B cell (primary cell): ENCODE measurements at regions not wholly inside any gene's neighbourhood (a gene's known extent, or its start where the extent isn't known, plus 50 kb on each side); places are given as distances from the start of the nearest gene placed in this dataset.

Experiments
- ATAC-seq: fragments of 200-7000 bp; cut with Tn5 transposase; one replicate; pipeline ENCODE4 v1.10.0; 2021; ENCODE audit warnings: low read depth, mild to moderate bottlenecking, moderate number of reproducible peaks, moderate library complexity
- CTCF ChIA-PET: fragments of 350-600 bp; sonication (Branson Sonifier 250); formaldehyde crosslinking; loops from one replicate; lab custom pipeline; 2021; ENCODE audit warnings: antibody characterized with exemption, inconsistent platforms; lab: Charles Lee
- POLR2A ChIA-PET: fragments of 350-600 bp; sonication (Branson Sonifier 250); formaldehyde crosslinking; loops from one replicate; lab custom pipeline; 2021; ENCODE audit warnings: antibody characterized with exemption; lab: Charles Lee
- DNase-seq: peaks from one replicate; pipeline ENCODE4 v3.0.0; 2013
- H2AFZ ChIP-seq: 2 replicates; pipeline ENCODE4 v1.6.1; 2012; ENCODE audit warnings: mild to moderate bottlenecking, low read depth, low read length; ENCODE audit not compliant: insufficient read depth, poor library complexity, severe bottlenecking
- H3K27ac ChIP-seq, 2 donors: 1 replicate in 1 of 2; 2 replicates in 1 of 2; pipeline ENCODE4 v1.5.1; 2012 to 2013; ENCODE audit warnings: low read length in 2 of 2, mild to moderate bottlenecking in 2 of 2, moderate library complexity in 1 of 2
- H3K27me3 ChIP-seq, 4 experiments: fragments of 200-600 bp in 1 of 4; sonication (generic) in 1 of 4; replicated peaks in 1 of 4; 1 replicate in 2 of 4; 2 replicates in 2 of 4; pipeline versions ENCODE4 v1.6.1 to v1.7.0; 2013 to 2016; ENCODE audit warnings: low read length in 3 of 4, mild to moderate bottlenecking in 2 of 4, mixed read lengths in 1 of 4, moderate library complexity in 1 of 4; ENCODE audit not compliant: insufficient read depth in 4 of 4, control insufficient read depth in 3 of 4; ENCODE audit errors: control extremely low read depth in 1 of 4
- H3K36me3 ChIP-seq, 2 experiments: replicated peaks in 1 of 2; 1 replicate in 1 of 2; 2 replicates in 1 of 2; pipeline versions ENCODE4 v1.6.1 to v1.7.1; 2013; ENCODE audit warnings: low read length in 1 of 2; ENCODE audit not compliant: insufficient read depth in 2 of 2, control insufficient read depth in 1 of 2; ENCODE audit errors: control extremely low read depth in 1 of 2, extremely low read depth in 1 of 2
- H3K4me1 ChIP-seq, 2 donors: fragments of 200-600 bp in 1 of 2; sonication (generic) in 1 of 2; 1 replicate in 1 of 2; 2 replicates in 1 of 2; pipeline versions ENCODE4 v1.5.1 to v1.6.1; 2013 to 2017; ENCODE audit warnings: low read length in 2 of 2; ENCODE audit not compliant: control insufficient read depth in 2 of 2, insufficient read depth in 2 of 2
- H3K4me2 ChIP-seq: replicated peaks from 2 replicates; pipeline ENCODE3; 2012; ENCODE audit warnings: mild to moderate bottlenecking, low read depth, low read length; ENCODE audit not compliant: poor library complexity, severe bottlenecking
- H3K4me3 ChIP-seq, 5 experiments: fragments of 200-600 bp in 1 of 5; sonication (generic) in 1 of 5; 1 replicate in 3 of 5; 2 replicates in 2 of 5; pipeline versions ENCODE4 v1.5.1 to v1.7.0; 2011 to 2016; ENCODE audit warnings: low read length in 4 of 5, mild to moderate bottlenecking in 4 of 5, low read depth in 2 of 5, control low read depth in 1 of 5, moderate library complexity in 1 of 5; ENCODE audit not compliant: insufficient read depth in 1 of 5; ENCODE audit errors: control extremely low read depth in 1 of 5, extremely low read depth in 1 of 5
- H3K79me2 ChIP-seq: fragments of 200-600 bp; sonication (generic); one replicate; pipeline ENCODE4 v1.6.0; 2016; ENCODE audit warnings: low read length; ENCODE audit not compliant: control insufficient read depth, insufficient read depth
- H3K9ac ChIP-seq: fragments of 200-600 bp; sonication (generic); 2 replicates; pipeline ENCODE4 v1.6.1; 2017; ENCODE audit warnings: mild to moderate bottlenecking, low read length, moderate library complexity
- H3K9me3 ChIP-seq, 3 donors: one replicate each; pipeline versions ENCODE4 v1.6.1 to v1.7.1; 2013; ENCODE audit warnings: low read length in 2 of 3; ENCODE audit not compliant: control insufficient read depth in 2 of 3, insufficient read depth in 1 of 3; ENCODE audit errors: control extremely low read depth in 1 of 3
- H4K20me1 ChIP-seq: 2 replicates; pipeline ENCODE4 v1.6.0; 2012; ENCODE audit warnings: mild to moderate bottlenecking, low read length; ENCODE audit not compliant: insufficient read depth, control insufficient read depth, poor library complexity, severe bottlenecking
- H3K27ac Mint-ChIP-seq: one replicate; pipeline ENCODE4 v1.8.0; 2021; ENCODE audit warnings: mixed read lengths
- H3K27me3 Mint-ChIP-seq: one replicate; pipeline ENCODE4 v1.8.0; 2021; ENCODE audit warnings: mixed read lengths
- H3K4me1 Mint-ChIP-seq: one replicate; pipeline ENCODE4 v1.8.0; 2021; ENCODE audit warnings: mixed read lengths
- H3K4me3 Mint-ChIP-seq: one replicate; pipeline ENCODE4 v1.8.0; 2021; ENCODE audit warnings: mixed read lengths
- H3K9me3 Mint-ChIP-seq: one replicate; pipeline ENCODE4 v1.8.0; 2022; ENCODE audit warnings: mixed read lengths; ENCODE audit not compliant: insufficient read depth
- EZH2 ChIP-seq: IDR thresholded peaks from 2 replicates; pipeline ENCODE4 v1.6.1; 2012; ENCODE audit warnings: borderline replicate concordance, low read depth, mild to moderate bottlenecking, moderate library complexity, low read length; ENCODE audit not compliant: insufficient read depth, poor library complexity, severe bottlenecking
- WGBS: methylation state at CpG from one replicate; pipeline ENCODE4 v1.1.5; 2013; ENCODE audit warnings: missing lambda C conversion rate; ENCODE audit not compliant: insufficient coverage; 5-methylcytosine and 5-hydroxymethylcytosine counted together
- intact Hi-C: fragments of 100-400 bp; cut with micrococcal nuclease; formaldehyde crosslinking; loops from one replicate; pipeline ENCODE4 v1.10.0; 2022
- TF ChIP-seq, protein P1 (sequence below): fragments of 200-600 bp; IDR thresholded peaks from one replicate; pipeline ENCODE4 v1.8.0; 2022; ENCODE audit warnings: antibody characterized with exemption, mild to moderate bottlenecking

- WGBS: no CpG with 5 or more reads among the region's 2 CpGs
- Mint-ChIP-seq H3K9me3 (no peaks in the 10 kb centered on the region), H3K27ac (no peak overlapping the region), H3K27me3 (no peaks in the 10 kb centered on the region), H3K4me3 (no peak overlapping the region), H3K4me1 (no peaks in the 10 kb centered on the region)
- H3K4me2 ChIP-seq: no peak overlapping the region
- no peaks in the 10 kb centered on the region for H3K36me3 ChIP-seq
- intact Hi-C loops: no loop called here
- no peak overlapping the region for H3K4me3 ChIP-seq
- no peaks in the 10 kb centered on the region for H4K20me1 ChIP-seq
- DNase-seq (no peak), ATAC-seq (no peak)
- no peak overlapping the region for H2AFZ ChIP-seq
- CTCF ChIA-PET: no interaction called here
- no peak overlapping the region for H3K27ac ChIP-seq
- TF ChIP-seq EZH2: no peak
- TF ChIP-seq, protein P1, sequence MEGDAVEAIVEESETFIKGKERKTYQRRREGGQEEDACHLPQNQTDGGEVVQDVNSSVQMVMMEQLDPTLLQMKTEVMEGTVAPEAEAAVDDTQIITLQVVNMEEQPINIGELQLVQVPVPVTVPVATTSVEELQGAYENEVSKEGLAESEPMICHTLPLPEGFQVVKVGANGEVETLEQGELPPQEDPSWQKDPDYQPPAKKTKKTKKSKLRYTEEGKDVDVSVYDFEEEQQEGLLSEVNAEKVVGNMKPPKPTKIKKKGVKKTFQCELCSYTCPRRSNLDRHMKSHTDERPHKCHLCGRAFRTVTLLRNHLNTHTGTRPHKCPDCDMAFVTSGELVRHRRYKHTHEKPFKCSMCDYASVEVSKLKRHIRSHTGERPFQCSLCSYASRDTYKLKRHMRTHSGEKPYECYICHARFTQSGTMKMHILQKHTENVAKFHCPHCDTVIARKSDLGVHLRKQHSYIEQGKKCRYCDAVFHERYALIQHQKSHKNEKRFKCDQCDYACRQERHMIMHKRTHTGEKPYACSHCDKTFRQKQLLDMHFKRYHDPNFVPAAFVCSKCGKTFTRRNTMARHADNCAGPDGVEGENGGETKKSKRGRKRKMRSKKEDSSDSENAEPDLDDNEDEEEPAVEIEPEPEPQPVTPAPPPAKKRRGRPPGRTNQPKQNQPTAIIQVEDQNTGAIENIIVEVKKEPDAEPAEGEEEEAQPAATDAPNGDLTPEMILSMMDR: no peak
- no peaks in the 10 kb centered on the region for H3K9me3 ChIP-seq
- no peaks in the 10 kb centered on the region for H3K27me3 ChIP-seq
- no peaks in the 10 kb centered on the region for H3K4me1 ChIP-seq
- no peaks in the 10 kb centered on the region for H3K79me2 ChIP-seq
- POLR2A ChIA-PET: no interaction called here
- H3K9ac ChIP-seq: no peak overlapping the region
Observed at GRCh38 chr1:98077691-98078090, 156.9 kb upstream of the DPYD start.

GRCh38 chr1:98075626-98076025 is 154.8 kb upstream of the DPYD start:
- no peaks in the 10 kb centered on the region for H3K27me3 Mint-ChIP-seq
- Histone ChIP-seq H2AFZ (no peak overlapping the region), H3K36me3 (no peaks in the 10 kb centered on the region), H4K20me1 (no peaks in the 10 kb centered on the region), H3K4me2 (no peak overlapping the region), H3K9me3 (no peaks in the 10 kb centered on the region), H3K4me1 (no peaks in the 10 kb centered on the region), H3K79me2 (no peaks in the 10 kb centered on the region), H3K9ac (no peak overlapping the region), H3K27ac (no peak overlapping the region), H3K4me3 (no peak overlapping the region), H3K27me3 (no peaks in the 10 kb centered on the region)
- no peak for TF ChIP-seq EZH2
- TF ChIP-seq, protein P1: no peak
- ChIA-PET POLR2A (no interaction called here), CTCF (no interaction called here)
- DNase-seq: no peak
- H3K27ac Mint-ChIP-seq: no peak overlapping the region
- no peak overlapping the region for H3K4me3 Mint-ChIP-seq
- intact Hi-C loops: no loop called here
- no peaks in the 10 kb centered on the region for H3K4me1 Mint-ChIP-seq
- WGBS: no CpG with 5 or more reads among the region's 1 CpG
- no peaks in the 10 kb centered on the region for H3K9me3 Mint-ChIP-seq
- no peak for ATAC-seq
